ENCODE measurements at regions not wholly inside any gene's neighbourhood (a gene's known extent, or its start where the extent isn't known, plus 50 kb on each side); places are given as distances from the start of the nearest gene placed in this dataset.
A peak's percentile ranks its signal among the peaks of the same experiment; 100 is the strongest.

DNA sequence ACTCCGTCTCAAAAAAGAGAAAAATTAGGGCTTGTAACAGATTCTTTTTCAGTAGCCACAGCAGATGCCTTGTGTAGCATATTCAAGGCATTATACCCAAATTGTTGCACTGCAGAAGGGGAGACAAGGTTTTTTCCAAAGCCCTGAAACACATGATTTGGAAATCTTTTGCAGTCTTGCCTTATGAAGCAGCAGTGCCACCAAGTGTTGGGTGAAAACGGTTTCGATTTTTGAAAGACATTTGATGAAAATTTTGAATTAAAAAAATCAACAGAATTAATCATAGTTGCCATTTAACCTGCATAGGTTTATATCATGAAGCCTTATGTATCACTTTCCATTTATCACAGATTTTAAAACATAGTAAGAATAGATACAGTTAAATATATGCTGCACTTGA is 479.5 kb downstream of the TAF11L14 start:
- DNase-seq (ENCODE audit: low spot score): no peak

DNA sequence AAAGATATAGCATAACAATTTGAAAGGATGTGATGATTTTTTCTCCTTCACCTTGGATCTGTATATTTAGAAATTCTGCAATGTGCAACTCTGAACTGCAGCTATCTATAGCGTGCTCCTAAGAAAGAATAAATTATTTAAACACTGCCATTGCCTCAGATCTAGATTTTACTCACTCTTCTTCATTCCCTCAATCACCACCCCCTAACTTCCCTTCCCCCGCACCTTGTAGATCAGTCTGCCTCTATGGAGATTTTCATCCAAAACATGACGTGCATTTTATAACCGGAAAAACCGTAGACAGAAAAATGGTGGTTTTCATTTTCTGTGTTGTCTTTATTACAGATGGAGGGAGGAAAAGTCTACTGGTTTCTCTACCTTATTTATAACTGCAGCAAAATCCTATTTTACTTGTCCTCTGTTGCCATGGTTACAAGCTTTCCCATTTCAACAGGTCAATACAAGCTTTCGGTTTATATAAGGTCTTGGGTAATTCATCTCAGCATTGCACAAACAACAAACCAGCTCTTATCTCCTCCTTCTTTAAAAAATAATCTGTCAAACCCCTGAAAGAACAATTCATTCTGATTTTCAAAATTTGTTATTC is 480.0 kb downstream of the TAF11L14 start:
- DNase-seq (ENCODE audit: low spot score): no peak

DNA sequence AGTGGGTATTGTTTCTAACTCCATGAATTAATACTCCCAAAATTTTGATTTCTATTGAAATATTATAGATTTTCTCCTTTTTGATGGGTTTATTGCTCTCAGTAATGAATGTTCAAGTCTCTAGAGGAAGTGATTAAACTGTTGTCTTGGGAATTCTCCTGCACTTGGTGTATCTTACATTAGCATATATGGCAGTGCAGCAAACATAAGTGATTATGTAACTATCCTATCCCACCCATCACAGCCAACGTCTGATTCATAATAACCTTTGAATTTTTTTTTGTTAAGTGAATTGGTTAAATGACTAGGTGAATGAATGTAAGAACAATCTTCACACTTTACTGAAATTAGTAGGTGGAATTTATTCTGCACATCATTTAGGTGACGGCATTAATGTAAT is 483.7 kb downstream of the TAF11L14 start:
- DNase-seq (ENCODE audit: low spot score): no peak

DNA sequence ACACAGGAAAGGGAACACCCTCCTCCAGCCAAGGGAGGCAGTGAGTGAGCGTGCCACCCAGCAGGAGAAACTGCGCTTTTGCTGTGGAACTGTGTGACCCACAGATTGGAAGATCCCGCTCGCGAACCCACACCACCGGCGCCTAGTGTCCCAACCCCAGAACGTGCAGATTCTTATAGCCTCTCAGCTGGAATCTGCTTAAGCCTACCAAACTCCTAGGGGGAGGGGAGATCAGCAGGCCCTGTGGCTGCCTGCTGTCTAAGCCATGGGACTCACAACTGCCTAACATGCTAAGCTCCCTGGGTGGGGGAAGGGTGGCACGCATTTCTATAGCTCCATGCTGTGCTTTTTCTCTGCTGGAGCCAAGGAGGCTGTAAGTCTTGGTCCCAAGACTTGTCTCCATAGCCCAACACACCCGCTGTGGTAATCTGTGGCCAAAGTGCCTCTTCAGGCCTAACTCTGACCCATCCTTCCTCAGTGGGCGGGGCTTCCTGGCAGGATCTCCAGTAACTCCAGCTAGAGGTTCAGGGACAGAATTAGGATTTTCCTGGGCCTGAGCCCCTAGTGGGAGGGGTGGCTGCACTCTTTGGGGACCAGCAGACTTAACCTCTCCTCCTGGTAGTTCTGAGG is 485.0 kb downstream of the TAF11L14 start:
- DNase-seq (ENCODE audit: low spot score): peak; percentile 49

DNA sequence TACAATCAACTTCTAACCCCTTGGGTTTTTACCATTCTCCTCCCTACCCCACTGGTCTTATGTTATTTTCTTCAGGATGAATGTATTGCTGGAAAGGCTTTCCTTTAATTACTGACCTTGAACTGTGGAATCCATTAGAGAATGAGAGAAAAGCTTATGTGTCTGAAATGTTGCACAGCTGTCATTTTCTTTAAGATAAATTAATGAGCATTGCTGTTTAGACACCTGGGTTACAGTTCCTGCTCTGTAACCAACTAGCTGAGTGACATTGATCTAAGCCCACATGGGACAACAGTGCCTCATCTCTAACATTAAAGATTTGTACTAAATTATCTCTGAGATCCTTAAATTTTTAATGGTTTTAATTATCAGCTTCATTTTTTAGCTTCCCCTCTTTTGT is 507.0 kb downstream of the TAF11L14 start:
- no peak for DNase-seq (ENCODE audit: low spot score)

DNA sequence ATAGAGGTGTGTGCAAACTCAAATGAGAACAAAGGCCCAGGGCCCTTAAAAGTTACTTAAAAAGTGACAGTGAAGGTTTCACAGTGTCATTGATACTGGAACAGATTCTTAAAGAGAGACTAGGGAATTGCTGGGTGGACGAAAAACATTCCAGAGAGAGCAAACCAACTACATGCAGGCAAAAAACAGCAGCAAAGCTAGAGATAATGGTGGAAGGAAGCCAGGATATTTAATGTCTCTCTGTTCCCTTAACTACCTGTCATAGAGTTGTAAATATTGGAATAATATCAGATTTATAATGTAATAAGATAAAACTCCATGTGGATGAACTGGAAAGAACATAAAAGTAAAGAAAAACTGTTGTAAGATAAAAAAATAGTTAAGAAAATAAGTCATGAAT is 508.6 kb downstream of the TAF11L14 start:
- DNase-seq (ENCODE audit: low spot score): no peak

DNA sequence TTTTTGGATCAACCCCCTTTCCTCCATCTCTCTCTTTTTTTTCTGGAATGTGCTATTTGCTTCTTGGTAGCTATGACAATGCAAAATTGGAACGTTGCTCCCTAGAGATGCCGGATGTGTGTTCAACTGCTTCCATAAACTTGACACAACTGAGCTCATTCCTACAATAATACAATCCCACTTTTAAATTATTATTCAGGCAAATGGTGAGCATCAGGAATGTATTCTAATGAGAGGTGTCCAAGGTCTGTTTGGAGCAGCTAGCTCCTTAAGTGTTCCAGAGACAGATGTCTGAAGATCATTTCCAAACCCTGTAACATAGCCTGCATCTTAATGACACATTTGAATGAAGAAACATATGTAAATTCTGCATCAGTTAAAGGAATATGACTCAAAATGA is 518.4 kb downstream of the TAF11L14 start:
- no peak for DNase-seq (ENCODE audit: low spot score)

DNA sequence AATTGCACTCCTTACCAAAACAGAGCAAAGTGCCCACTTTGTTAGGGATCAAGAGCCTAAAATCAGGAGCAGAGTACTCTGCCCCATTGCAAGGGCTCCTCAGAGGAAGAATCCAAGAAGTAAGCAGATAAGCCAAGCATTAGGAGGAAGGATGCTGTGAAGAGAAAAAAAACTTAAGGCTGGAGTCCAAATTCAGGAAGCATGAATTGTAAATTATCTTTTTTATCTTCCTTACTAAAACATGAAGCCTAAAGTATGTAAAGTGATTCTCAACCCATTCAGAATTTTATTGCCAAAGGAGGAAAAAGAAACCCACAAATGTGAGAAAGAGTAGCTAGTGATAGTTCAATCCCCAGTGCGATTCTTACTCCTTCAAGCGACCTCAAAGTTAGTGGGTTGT is 523.9 kb downstream of the TAF11L14 start:
- DNase-seq (ENCODE audit: low spot score): no peak

DNA sequence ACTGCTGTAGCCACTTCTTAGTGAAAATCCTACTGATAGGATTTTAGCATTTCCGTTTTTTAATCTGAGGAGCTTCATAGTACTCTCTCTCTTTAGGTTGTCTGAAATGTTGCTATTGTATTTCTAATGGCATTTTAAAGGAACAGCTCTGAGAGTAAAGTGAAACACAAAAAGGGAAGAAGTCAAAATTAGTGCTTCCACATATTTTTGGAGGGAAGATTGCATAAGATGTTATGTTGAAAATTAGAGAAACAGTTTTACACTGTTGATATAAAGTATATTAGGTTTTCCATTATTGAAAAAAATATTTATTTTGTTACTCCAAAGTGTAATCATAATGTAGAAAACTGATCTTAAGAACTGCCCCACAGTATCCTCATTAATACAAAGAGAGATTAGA is 525.1 kb downstream of the TAF11L14 start:
- no peak for DNase-seq (ENCODE audit: low spot score)

DNA sequence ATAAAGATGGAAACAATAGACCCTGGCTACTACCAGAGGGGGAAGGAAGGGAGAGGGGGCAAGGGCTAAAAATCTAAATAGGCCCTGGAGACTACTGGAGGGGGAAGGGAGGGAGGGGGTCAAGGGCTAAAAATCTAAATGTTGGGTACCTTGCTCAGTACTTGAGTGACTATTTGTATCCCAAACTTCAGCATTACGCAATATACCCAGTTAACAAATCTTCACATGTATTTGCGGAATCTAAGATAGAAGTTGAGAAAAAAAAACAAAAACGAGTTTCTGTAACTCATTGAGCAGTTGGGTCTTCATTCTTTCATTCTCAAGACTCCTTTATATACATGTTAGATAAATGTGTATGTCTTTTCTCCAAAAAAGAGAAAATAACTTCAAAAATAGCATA is 537.4 kb downstream of the TAF11L14 start:
- DNase-seq (ENCODE audit: low spot score): no peak

DNA sequence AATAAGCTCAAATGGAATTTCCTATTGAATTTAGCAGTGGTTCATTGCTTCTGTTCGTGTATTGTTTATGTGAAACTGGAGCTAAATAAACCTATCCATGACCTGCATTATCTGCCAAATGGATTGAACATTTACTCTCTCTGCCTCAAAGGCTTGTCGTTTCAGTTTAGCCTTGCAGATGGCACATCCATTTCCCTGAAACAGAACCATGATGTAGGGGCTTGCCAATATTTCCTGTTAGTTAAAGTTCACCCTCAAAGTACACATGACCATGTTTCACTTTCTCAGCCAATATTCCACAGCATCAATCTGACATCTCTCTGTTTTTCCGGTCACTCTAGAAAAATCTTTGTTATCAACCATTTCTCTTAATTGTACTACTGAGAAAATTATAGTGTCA is 545.3 kb downstream of the TAF11L14 start:
- DNase-seq (ENCODE audit: low spot score): no peak

DNA sequence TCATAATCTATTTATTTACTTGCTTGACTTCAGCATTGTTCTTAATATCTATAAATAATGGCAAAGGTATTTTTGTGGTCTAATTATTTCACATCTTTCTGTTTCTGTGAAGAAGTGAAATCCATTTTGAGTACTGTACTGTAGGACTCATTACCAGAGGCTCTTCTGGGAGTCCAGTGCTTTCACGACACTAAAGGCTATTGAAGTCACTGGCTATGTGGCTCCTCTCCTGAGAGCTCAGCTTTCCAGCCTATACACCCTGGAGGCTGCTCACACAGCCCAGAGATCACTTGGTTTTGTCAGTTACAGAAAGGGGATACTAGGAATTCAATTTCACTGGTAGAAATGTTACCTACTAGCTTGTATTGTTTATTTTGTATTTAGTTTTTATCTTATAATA is 547.3 kb downstream of the TAF11L14 start:
- no peak for DNase-seq (ENCODE audit: low spot score)

DNA sequence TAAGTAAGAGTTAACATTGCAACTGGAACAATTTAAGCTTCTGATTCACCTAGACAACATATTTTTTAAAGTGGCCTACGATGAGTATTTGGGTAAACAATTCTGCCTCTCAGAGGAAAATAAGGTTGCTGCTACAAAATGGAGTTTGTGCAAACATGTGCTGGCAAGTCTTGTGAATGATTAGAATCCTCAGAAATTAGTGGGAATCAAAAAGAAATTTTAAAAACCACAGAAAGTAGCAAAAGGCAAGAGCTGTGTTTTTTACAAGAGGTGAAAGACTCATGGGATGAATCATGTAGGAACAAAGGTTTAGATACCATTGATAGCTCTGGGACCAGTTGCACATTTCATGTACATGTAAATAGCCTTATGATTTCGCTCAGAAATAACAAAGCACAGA is 561.6 kb downstream of the TAF11L14 start:
- DNase-seq (ENCODE audit: low spot score): no peak

DNA sequence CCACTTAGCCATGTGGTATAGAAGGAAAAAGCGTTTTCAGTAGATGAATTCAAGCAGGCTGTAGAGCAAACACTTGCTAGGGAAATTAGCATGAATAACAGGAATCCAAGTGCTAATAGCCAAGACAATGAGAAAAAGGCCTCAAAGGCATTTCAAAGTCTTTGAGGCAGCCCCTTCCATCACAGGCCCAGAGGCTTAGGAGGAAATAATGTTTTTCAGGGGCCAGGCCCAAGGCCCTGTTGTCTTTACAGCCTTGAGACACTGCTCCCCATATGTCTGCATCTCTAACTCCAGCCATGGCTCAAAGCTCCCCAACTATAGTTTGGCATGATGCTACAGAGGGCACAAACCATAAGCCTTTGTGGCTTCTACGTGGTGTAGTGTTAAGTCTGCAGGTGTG is 563.5 kb downstream of the TAF11L14 start:
- no peak for DNase-seq (ENCODE audit: low spot score)

DNA sequence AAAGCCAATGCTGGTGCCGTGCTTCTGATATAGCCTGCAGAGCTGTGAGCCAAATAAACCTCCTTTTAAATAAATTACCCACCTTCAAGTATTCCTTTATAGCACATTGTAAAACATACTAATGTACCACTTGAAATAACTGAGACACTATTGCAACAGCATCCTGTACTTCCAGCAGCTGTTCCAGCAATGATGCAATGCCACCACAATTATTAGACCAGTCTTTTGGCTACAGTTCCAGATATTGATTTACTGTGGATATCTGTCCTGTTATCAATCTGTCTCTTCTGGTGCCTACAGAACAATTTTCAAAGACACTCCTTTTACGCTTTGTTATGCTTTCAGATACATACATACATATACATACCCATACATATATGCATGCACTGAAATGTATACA is 567.9 kb downstream of the TAF11L14 start:
- DNase-seq (ENCODE audit: low spot score): no peak

DNA sequence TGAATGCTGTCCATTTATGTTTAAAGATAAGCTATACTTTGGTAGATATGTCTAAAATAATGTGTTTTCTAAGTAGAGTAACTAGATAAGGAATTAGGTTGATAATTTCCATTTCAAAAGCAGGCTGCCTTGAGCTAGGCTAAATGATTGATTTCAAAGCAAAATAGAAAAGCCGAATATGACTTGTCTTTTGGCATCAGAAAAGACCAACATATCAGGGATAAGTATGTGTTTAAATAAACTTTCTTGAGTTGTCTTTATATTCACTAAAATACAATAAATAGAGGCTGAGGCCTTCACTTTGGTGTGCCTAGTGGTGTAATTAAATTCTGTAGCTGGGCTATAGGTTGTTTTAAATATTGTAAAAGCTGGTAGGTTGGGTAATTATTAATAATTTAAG is 569.0 kb downstream of the TAF11L14 start:
- DNase-seq (ENCODE audit: low spot score): no peak

DNA sequence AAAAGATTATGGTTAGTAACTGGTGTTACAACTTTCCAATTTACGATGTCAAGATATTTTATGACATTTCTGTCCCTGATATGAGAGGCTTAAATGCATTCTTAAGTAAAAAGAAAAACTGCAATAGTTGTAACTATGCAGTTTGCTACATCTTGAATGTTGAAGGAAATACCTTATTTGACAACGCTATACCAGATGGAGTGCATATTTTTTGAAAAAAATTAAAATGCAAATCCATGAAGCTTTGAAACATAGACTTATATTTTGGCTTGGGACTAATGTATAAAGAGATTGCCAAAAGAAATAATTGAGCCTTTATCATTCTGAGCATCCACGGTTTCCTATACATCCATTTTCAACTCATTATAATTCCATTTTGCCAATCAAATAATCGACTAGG is 579.4 kb downstream of the TAF11L14 start:
- no peak for DNase-seq (ENCODE audit: low spot score)

DNA sequence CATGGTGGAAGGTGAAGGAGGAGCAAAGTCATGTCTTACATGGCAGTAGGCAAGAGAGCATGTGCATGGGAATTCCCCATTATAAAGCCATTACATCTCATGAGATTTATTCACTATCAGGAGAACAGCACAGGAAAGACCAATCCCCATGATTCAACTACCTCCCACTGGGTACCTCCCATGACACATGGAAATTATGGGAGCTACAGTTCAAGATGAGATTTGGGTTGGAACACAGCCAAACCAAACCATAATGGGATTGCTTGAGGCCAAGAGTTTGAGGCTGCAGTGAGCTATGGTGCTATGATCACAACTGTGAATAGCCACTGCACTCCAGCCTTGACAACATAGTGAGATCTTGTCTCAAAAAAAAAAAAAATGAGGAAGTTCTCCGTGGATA is 581.8 kb downstream of the TAF11L14 start:
- DNase-seq (ENCODE audit: low spot score): no peak

DNA sequence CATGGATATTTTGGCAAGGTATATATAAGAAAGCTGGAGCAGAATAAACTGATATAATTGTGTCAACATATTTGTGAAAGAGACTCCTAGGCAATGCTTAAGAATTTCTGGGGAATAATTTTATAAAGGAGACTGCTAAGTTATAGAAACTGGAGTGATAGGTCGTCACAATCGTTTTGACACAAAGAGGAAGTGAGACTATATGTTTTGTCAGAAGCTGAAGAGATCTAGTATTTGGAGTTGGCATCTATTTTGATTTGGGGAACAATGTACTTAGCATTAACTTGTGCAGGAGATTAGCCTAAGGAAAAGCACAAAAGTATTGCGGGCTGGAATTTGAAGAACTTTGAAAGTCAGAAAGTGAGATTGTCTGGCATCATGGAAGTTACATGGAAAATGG is 582.5 kb downstream of the TAF11L14 start:
- DNase-seq (ENCODE audit: low spot score): no peak

DNA sequence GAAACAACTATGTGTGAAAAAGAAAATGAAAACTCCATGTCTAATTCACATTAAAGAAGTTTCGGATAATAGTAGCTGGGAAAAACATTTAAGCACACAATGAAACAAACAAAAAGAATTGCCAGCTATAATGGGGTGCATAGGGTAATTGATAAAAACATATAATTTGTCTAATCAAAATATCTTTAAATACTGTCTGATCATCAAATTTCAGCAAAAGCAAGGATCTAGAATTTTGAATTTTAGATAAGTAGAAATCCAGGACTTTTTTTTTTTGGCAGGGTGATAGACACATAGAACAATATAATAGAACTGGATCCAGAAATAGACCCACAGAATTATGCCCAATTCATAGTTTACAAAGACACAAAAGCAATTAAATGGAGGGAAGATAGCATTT is 585.0 kb downstream of the TAF11L14 start:
- no peak for DNase-seq (ENCODE audit: low spot score)

DNA sequence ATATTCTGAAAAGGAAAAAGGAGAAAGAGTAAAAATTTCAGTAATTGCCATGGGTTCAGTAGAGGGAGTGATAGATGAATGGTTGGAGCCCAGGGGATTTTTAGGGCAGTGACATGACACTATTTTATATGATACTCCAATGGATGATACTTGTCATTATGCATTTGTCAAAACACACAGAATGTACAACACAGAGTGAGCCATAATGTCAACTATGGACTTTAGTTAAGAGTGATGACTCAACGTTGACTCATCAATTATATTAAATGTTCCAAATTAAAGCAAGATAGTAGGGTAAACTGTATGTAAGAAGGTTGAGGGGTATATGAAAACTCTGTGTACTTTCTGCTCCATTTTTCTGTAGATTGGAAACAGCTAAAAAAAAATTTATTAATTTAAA is 586.4 kb downstream of the TAF11L14 start:
- no peak for DNase-seq (ENCODE audit: low spot score)

DNA sequence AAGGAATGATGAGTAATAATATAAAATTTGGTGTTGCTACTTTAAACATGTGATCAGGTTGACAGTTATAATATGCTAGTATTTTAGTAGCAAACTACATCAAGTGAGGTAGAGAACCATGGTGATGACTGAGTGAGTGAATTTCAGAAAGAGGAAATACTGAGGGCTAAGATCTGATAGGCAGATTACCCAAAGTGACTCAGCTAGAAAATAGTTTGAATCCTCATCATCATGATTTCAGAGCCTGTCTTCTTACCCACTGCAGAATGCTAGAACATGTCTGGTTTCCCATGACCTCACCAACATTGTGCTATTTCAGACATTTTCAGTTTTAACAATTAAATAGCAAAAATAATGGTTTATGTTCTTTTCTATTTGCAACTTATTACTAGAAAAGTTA is 602.1 kb downstream of the TAF11L14 start:
- DNase-seq (ENCODE audit: low spot score): no peak

DNA sequence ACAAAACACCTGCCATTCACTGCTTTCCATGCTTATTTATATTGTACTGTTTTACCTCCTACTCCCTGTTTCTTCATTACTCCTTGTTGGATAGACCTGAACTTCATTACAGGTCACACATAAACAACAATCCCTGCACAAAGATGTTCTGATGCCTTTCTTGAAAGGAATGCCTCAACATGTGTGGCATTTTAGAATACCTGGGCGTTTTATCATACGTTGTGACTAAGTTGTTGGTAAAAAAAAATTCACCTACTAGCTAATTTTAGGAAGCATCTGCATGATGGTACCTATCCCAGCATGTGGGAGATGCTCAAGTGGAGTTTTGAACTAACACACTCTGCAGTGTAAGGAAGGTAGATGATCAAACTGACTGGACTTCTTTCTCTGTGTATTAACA is 604.1 kb downstream of the TAF11L14 start:
- DNase-seq (ENCODE audit: low spot score): no peak

DNA sequence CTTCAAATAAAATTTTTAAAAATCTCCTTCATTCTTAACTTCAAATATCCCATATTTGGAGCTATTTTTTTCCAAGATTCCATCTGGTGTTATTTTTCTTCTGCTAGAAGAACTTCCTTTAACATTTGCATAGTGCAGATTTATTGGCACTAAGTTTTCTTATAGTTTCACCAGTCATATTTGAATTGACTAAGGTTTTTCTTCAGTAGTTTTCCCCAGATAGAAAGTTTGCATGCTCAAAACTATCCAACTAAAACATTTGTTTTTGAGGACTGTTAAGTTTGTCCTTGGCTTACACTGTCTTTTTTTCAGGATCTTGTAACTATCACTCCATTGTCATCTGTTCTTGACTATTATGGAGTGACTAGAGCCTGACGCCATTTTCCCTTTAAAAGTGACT is 606.7 kb downstream of the TAF11L14 start:
- DNase-seq (ENCODE audit: low spot score): no peak

DNA sequence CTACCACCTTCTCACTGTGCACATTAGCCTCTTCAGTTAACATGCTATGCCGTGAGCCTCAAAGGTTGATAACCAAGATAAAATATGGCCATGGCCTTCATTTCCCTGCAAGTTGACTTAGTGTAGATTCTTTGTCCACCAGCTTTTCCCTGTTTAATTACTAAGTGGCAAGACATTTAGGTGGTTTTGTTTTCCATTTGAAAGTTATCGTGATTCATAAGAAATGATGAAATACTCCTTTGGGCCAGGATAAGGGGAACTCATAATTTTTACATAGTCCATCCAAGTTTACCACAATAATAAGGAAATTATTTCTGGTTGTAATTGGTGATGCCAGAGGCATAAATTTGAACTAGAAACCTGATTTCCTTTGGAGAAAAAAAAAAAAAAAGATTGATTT is 609.6 kb downstream of the TAF11L14 start:
- no peak for DNase-seq (ENCODE audit: low spot score)
